Adrenal gland (tissue), 5 donors: ENCODE measurements at regions not wholly inside any gene's neighbourhood (a gene's known extent, or its start where the extent isn't known, plus 50 kb on each side); places are given as distances from the start of the nearest gene placed in this dataset.

Experiments
- POLR2A ChIP-seq, 2 donors: fragments of 450-650 bp; IDR thresholded peaks; one replicate each; pipeline ENCODE4 v1.6.1; 2017; ENCODE audit warnings: antibody characterized with exemption in 2 of 2, mild to moderate bottlenecking in 2 of 2, moderate library complexity in 1 of 2
- TF ChIP-seq, protein P1 (sequence below), 6 experiments: fragments of 450-650 bp in 4 of 6; fragments of 200-600 bp in 2 of 6; sonication (generic) in 1 of 6; IDR thresholded peaks; 1 replicate in 5 of 6; 2 replicates in 1 of 6; pipeline versions ENCODE4 v1.5.1 to v1.8.0; 2016 to 2021; ENCODE audit warnings: antibody characterized with exemption in 6 of 6, mild to moderate bottlenecking in 2 of 6, moderate library complexity in 1 of 6
- donor health status: DM: no; HTN: no; CAD: no.

DNA sequence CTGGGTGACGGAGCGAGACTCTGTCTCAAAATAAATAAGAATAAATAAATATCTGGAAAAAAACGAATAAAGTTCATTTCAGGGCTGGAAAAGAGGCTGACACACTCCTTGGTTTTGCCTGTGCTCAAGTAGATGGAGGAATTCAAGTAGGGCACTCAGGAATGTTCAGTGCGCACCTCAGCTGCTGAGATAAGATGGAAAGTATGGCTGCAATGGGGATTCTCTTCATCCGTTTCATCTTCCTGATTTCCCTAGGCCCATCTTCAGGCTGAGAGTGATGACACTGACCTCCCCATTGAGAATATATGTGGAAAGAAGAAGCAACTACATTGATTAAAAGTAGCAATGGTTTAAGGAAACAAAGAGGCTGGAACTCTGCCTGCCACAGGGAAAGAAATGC is 130.5 kb upstream of the ZNF644 start:
- no peak for TF ChIP-seq POLR2A (IDR thresholded peaks at IDR 0.05)
- TF ChIP-seq, protein P1, sequence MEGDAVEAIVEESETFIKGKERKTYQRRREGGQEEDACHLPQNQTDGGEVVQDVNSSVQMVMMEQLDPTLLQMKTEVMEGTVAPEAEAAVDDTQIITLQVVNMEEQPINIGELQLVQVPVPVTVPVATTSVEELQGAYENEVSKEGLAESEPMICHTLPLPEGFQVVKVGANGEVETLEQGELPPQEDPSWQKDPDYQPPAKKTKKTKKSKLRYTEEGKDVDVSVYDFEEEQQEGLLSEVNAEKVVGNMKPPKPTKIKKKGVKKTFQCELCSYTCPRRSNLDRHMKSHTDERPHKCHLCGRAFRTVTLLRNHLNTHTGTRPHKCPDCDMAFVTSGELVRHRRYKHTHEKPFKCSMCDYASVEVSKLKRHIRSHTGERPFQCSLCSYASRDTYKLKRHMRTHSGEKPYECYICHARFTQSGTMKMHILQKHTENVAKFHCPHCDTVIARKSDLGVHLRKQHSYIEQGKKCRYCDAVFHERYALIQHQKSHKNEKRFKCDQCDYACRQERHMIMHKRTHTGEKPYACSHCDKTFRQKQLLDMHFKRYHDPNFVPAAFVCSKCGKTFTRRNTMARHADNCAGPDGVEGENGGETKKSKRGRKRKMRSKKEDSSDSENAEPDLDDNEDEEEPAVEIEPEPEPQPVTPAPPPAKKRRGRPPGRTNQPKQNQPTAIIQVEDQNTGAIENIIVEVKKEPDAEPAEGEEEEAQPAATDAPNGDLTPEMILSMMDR (IDR thresholded peaks at IDR 0.05): no peak
